AML-193 (cell line): ENCODE measurements at regions not wholly inside any gene's neighbourhood (a gene's known extent, or its start where the extent isn't known, plus 50 kb on each side); places are given as distances from the start of the nearest gene placed in this dataset.
"Not testable (repeated sequence)": the region's sequence is repeated elsewhere in the genome, so short reads cannot be mapped to it uniquely, and the experiment has no call there.

ENCODE experiments used
- DNase-seq, 2 experiments: peaks; one replicate each; lab custom pipeline; 2025; lab: John Stamatoyannopoulos, UW

GRCh38 chrX:1103360-1103759 is 109.1 kb downstream of the CRLF2 start:
- no peak for DNase-seq

GRCh38 chrX:1102786-1103185 is 109.7 kb downstream of the CRLF2 start:
- no peak for DNase-seq

GRCh38 chrX:1102221-1102620 is 110.2 kb downstream of the CRLF2 start:
- not testable (repeated sequence) for DNase-seq

- no peak for DNase-seq
Measured at GRCh38 chrX:1099146-1099770, 113.2 kb downstream of the CRLF2 start.

GRCh38 chrX:1097328-1097727 is 115.1 kb downstream of the CRLF2 start:
- no peak for DNase-seq

GRCh38 chrX:1094566-1095333 is 117.7 kb downstream of the CRLF2 start:
- no peak for DNase-seq

- no peak for DNase-seq
Measured at GRCh38 chrX:1093586-1094421, 118.6 kb downstream of the CRLF2 start.

GRCh38 chrX:1093121-1093520 is 119.3 kb downstream of the CRLF2 start:
- no peak for DNase-seq

- no peak for DNase-seq
Measured at GRCh38 chrX:1086444-1087409, 125.7 kb downstream of the CRLF2 start.

- DNase-seq = not testable (repeated sequence)
Measured at GRCh38 chrX:1085871-1086270, 126.6 kb downstream of the CRLF2 start.

- no peak for DNase-seq
Measured at GRCh38 chrX:1084689-1085088, 127.8 kb downstream of the CRLF2 start.

GRCh38 chrX:1076871-1077651 is 135.4 kb downstream of the CRLF2 start:
- no peak for DNase-seq

GRCh38 chrX:1075741-1076140 is 136.7 kb downstream of the CRLF2 start:
- DNase-seq = no peak

- DNase-seq = no peak
Measured at GRCh38 chrX:1075156-1075555, 137.3 kb downstream of the CRLF2 start.

- DNase-seq = no peak
Measured at GRCh38 chrX:1074755-1075154, 137.7 kb downstream of the CRLF2 start.

- DNase-seq = no peak
Measured at GRCh38 chrX:1074172-1074571, 138.3 kb downstream of the CRLF2 start.

- DNase-seq = no peak
Measured at GRCh38 chrX:1072637-1073377, 139.6 kb downstream of the CRLF2 start.

- DNase-seq = no peak
Measured at GRCh38 chrX:1071351-1071750, 141.1 kb downstream of the CRLF2 start.

GRCh38 chrX:1062351-1062750 is 150.1 kb downstream of the CRLF2 start:
- DNase-seq = no peak

GRCh38 chrX:1060562-1060960 is 151.9 kb downstream of the CRLF2 start:
- DNase-seq = no peak
